T-helper 17 cell (primary cell): ENCODE measurements at regions not wholly inside any gene's neighbourhood (a gene's known extent, or its start where the extent isn't known, plus 50 kb on each side); places are given as distances from the start of the nearest gene placed in this dataset.
A peak's percentile ranks its signal among the peaks of the same experiment; 100 is the strongest.

Source experiments
- ATAC-seq: fragments of 150-1000 bp; cut with Tn5 transposase; 2 replicates; pipeline ENCODE4 v1.10.0; 2021; ENCODE audit warnings: mild to moderate bottlenecking, moderate library complexity
- DNase-seq, 3 donors: peaks; one replicate each; pipeline versions ENCODE4 v3.0.0 to v3.0.0-alpha.2; 2020 to 2021
- H3K9me3 ChIP-seq: one replicate; pipeline ENCODE4 v1.7.0; 2013; ENCODE audit warnings: low read length, mild to moderate bottlenecking; ENCODE audit not compliant: control insufficient read depth, poor library complexity, severe bottlenecking
- H3K27ac Mint-ChIP-seq: one replicate; pipeline ENCODE4 v1.8.0; 2022; ENCODE audit warnings: mild to moderate bottlenecking, moderate library complexity, mixed read lengths
- H3K27me3 Mint-ChIP-seq: one replicate; pipeline ENCODE4 v1.8.0; 2022; ENCODE audit warnings: mixed read lengths
- H3K36me3 Mint-ChIP-seq: one replicate; pipeline ENCODE4 v1.8.0; 2022; ENCODE audit warnings: low read depth, mixed read lengths
- H3K4me1 Mint-ChIP-seq: one replicate; pipeline ENCODE4 v1.8.0; 2022; ENCODE audit warnings: mild to moderate bottlenecking, mixed read lengths
- H3K4me3 Mint-ChIP-seq: one replicate; pipeline ENCODE4 v1.8.0; 2022; ENCODE audit warnings: mild to moderate bottlenecking, moderate library complexity, mixed read lengths

DNA sequence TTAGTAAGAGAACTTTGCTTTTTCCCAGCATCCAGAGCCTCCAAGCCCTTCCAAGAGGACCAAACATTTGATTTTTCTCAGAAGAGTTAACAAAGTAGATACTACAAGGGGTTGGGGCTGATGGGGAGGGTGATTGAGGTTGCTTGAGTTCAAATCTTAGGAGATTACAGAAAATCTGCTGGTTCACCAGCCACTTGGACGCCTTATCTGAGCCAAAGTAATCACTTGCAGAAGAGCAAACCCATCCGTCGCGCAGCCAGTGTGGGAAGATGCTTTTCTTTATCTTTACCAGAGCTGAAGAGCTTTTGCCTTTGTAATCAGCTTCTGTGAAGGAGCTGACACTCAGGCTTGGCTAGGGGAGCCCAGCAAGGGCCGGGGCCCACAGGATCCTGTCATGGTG, 91.9 kb upstream of the CTTNBP2NL start:
- Mint-ChIP-seq H3K4me3 (no peak overlapping the region), H3K27me3 (peaks cover 69% of the 10 kb centered on the region), H3K27ac (no peak overlapping the region), H3K4me1 (no peaks in the 10 kb centered on the region), H3K36me3 (no peaks in the 10 kb centered on the region)
- DNase-seq (no peak), ATAC-seq (no peak)
- H3K9me3 ChIP-seq: no peaks in the 10 kb centered on the region

GRCh38 chr1:112304612-112305011, 91.4 kb upstream of the CTTNBP2NL start:
- H3K4me3 Mint-ChIP-seq: no peak overlapping the region
- no peaks in the 10 kb centered on the region for H3K9me3 ChIP-seq
- no peaks in the 10 kb centered on the region for H3K36me3 Mint-ChIP-seq
- peaks cover 73% of the 10 kb centered on the region for H3K27me3 Mint-ChIP-seq
- ATAC-seq (no peak), DNase-seq (no peak)
- H3K27ac Mint-ChIP-seq: no peak overlapping the region
- H3K4me1 Mint-ChIP-seq: no peaks in the 10 kb centered on the region

- H3K4me1 Mint-ChIP-seq: no peaks in the 10 kb centered on the region
- ATAC-seq: no peak
- H3K4me3 Mint-ChIP-seq: no peak overlapping the region
- H3K27me3 Mint-ChIP-seq: peaks cover 86% of the 10 kb centered on the region
- no peaks in the 10 kb centered on the region for H3K36me3 Mint-ChIP-seq
- H3K27ac Mint-ChIP-seq: no peak overlapping the region
- no peaks in the 10 kb centered on the region for H3K9me3 ChIP-seq
- DNase-seq: no peak
Measured at GRCh38 chr1:112307930-112308591, 88.0 kb upstream of the CTTNBP2NL start.

- no peaks in the 10 kb centered on the region for H3K36me3 Mint-ChIP-seq
- H3K4me1 Mint-ChIP-seq: no peaks in the 10 kb centered on the region
- DNase-seq (no peak), ATAC-seq (no peak)
- H3K27me3 Mint-ChIP-seq: peaks cover 93% of the 10 kb centered on the region
- no peaks in the 10 kb centered on the region for H3K9me3 ChIP-seq
- no peak overlapping the region for H3K27ac Mint-ChIP-seq
- H3K4me3 Mint-ChIP-seq: no peak overlapping the region
Measured at GRCh38 chr1:112308716-112309115, 87.3 kb upstream of the CTTNBP2NL start.

- Mint-ChIP-seq H3K4me1 (no peaks in the 10 kb centered on the region), H3K27me3 (peaks cover 91% of the 10 kb centered on the region), H3K4me3 (no peak overlapping the region), H3K36me3 (no peaks in the 10 kb centered on the region), H3K27ac (no peak overlapping the region)
- no peaks in the 10 kb centered on the region for H3K9me3 ChIP-seq
- no peak for ATAC-seq
- no peak for DNase-seq
Measured at GRCh38 chr1:112309499-112309898, 86.5 kb upstream of the CTTNBP2NL start.

DNA sequence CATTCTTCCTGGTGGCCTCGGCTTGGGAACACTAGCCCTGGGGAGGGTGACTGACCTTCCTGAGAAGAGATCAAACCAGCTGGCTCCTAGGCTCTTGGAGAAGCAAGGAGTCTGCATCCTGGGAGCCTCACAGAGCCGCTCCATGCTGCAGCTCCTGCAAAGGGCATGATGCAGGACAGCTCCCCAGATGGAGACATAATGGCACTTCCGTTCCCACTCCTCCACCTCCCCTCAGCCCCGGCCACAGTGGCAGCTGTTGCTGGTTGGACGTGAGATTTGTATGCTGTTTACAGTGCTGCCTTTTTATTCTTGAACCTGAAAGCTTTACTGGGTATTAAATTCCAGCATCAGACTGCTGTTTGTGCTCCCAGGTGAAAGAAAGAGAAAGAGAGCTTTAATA, 83.7 kb upstream of the CTTNBP2NL start:
- Mint-ChIP-seq H3K36me3 (no peaks in the 10 kb centered on the region), H3K4me3 (no peak overlapping the region), H3K4me1 (no peaks in the 10 kb centered on the region), H3K27me3 (peaks cover 75% of the 10 kb centered on the region), H3K27ac (no peak overlapping the region)
- no peak for ATAC-seq
- H3K9me3 ChIP-seq: no peaks in the 10 kb centered on the region
- no peak for DNase-seq

DNA sequence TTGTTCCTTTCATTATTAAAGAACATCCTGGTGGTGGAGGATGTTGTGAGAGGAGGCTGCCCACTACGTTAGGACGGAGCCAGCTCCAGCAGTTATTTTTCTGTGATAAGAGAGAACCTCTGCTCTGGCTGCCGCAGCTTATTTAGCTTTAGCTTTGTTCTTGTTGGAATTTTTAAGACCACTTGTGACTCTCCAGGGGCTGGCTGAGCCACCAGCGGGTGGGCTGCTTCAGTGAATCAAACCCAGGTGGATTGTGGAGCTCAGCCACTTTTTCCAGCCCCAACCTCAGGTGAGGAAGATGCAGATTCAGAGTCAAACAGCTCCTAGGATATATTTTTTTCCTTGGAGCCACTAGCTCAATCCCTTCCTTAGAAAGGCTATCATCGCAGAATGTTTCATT, 83.1 kb upstream of the CTTNBP2NL start:
- peaks cover 73% of the 10 kb centered on the region for H3K27me3 Mint-ChIP-seq
- H3K9me3 ChIP-seq: no peaks in the 10 kb centered on the region
- no peak overlapping the region for H3K27ac Mint-ChIP-seq
- ATAC-seq (no peak), DNase-seq (no peak)
- H3K36me3 Mint-ChIP-seq: no peaks in the 10 kb centered on the region
- no peaks in the 10 kb centered on the region for H3K4me1 Mint-ChIP-seq
- H3K4me3 Mint-ChIP-seq: no peak overlapping the region

GRCh38 chr1:112316254-112316913, 79.6 kb upstream of the CTTNBP2NL start:
- ATAC-seq (no peak), DNase-seq (no peak)
- H3K27me3 Mint-ChIP-seq: peaks cover 44% of the 10 kb centered on the region
- no peaks in the 10 kb centered on the region for H3K36me3 Mint-ChIP-seq
- no peak overlapping the region for H3K27ac Mint-ChIP-seq
- H3K9me3 ChIP-seq: no peaks in the 10 kb centered on the region
- H3K4me1 Mint-ChIP-seq: peaks cover 3% of the 10 kb centered on the region
- no peak overlapping the region for H3K4me3 Mint-ChIP-seq

GRCh38 chr1:112317140-112317539, 78.9 kb upstream of the CTTNBP2NL start:
- no peaks in the 10 kb centered on the region for H3K36me3 Mint-ChIP-seq
- H3K27ac Mint-ChIP-seq: no peak overlapping the region

GRCh38 chr1:112317611-112318062, 78.4 kb upstream of the CTTNBP2NL start:
- Mint-ChIP-seq H3K4me3 (no peak overlapping the region), H3K27me3 (peaks cover 33% of the 10 kb centered on the region), H3K36me3 (no peaks in the 10 kb centered on the region), H3K27ac (no peak overlapping the region), H3K4me1 (peaks cover 3% of the 10 kb centered on the region)
- no peaks in the 10 kb centered on the region for H3K9me3 ChIP-seq
- ATAC-seq: no peak
- no peak for DNase-seq

More at GRCh38 chr1:112317140-112317539, 78.9 kb upstream of the CTTNBP2NL start:
- H3K27me3 Mint-ChIP-seq: peaks cover 37% of the 10 kb centered on the region
- no peaks in the 10 kb centered on the region for H3K9me3 ChIP-seq
- ATAC-seq (no peak), DNase-seq (no peak)
- H3K4me3 Mint-ChIP-seq: no peak overlapping the region
- H3K4me1 Mint-ChIP-seq: peaks cover 3% of the 10 kb centered on the region

DNA sequence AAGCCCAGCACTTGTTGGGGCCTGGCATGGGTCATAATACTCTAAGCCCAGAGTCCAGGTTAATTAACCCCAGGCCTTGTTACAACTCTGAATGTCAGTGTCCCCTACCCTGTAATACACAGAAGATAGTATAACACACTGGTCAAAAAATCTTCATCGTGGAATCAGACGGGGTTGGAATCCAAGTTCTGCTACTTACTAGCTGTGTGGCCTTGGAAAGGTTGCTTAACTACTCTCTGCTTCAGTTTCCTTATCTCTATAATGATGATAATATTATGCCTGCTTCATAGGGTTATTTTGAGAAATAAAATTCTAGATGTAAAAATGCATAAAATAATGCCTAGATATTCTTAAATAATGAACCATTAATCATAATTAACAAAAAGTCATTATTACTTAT, 77.8 kb upstream of the CTTNBP2NL start:
- DNase-seq (no peak), ATAC-seq (no peak)
- Mint-ChIP-seq H3K27me3 (peaks cover 34% of the 10 kb centered on the region), H3K27ac (no peak overlapping the region), H3K4me3 (no peak overlapping the region), H3K4me1 (peaks cover 3% of the 10 kb centered on the region), H3K36me3 (no peaks in the 10 kb centered on the region)
- H3K9me3 ChIP-seq: no peaks in the 10 kb centered on the region

- Mint-ChIP-seq H3K4me1 (peaks cover 3% of the 10 kb centered on the region), H3K4me3 (no peak overlapping the region), H3K27me3 (peaks cover 33% of the 10 kb centered on the region), H3K27ac (no peak overlapping the region), H3K36me3 (no peaks in the 10 kb centered on the region)
- DNase-seq (no peak), ATAC-seq (no peak)
- no peaks in the 10 kb centered on the region for H3K9me3 ChIP-seq
Measured at GRCh38 chr1:112318698-112319370, 77.2 kb upstream of the CTTNBP2NL start.

DNA sequence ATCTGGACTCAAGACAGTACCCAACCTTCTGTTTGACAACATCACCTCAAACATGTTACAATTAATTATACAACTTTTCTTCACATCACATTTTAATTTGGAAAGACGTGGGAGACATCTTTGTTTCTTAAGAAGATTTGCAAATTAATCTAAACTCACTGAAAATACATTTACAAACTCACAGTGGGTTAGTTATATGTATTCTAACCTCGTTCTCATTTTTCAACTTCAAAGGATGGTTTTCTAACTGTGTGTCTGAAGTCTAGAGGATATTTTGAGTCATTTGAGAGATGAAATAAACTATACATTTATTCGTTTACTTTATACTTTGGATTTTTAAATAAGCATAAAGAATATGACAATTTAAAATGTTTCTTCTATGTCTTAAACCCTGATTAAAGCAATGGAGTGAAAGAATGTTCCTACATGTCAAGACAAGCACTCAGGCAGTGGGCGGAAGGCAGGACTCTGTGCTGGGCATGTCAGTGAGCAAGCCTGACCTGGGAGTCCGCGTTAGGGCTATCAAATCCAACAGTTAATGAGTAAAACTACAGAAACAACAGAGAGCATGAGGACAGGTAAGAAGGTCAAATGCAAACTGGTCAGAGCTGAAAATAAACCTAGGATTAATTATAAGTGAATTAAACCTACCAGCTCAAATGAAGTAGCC, 76.5 kb upstream of the CTTNBP2NL start:
- peaks cover 38% of the 10 kb centered on the region for H3K27me3 Mint-ChIP-seq
- peak overlapping the region; percentile 64 for H3K27ac Mint-ChIP-seq
- H3K4me3 Mint-ChIP-seq: no peak overlapping the region
- no peak for DNase-seq
- no peaks in the 10 kb centered on the region for H3K9me3 ChIP-seq
- H3K4me1 Mint-ChIP-seq: peaks cover 3% of the 10 kb centered on the region
- no peak for ATAC-seq
- no peaks in the 10 kb centered on the region for H3K36me3 Mint-ChIP-seq
